Cardiac fibroblast (primary cell): ENCODE measurements at regions not wholly inside any gene's neighbourhood (a gene's known extent, or its start where the extent isn't known, plus 50 kb on each side); places are given as distances from the start of the nearest gene placed in this dataset.
A peak's percentile ranks its signal among the peaks of the same experiment; 100 is the strongest.

Experiments used
- DNase-seq, 2 donors: peaks; one replicate each; pipeline versions ENCODE4 v3.0.0 to v3.0.0-alpha.2; 2010; ENCODE audit warnings: low read depth in 2 of 2
- H3K4me3 ChIP-seq, 2 donors: replicated peaks in 1 of 2; 1 replicate in 1 of 2; 2 replicates in 1 of 2; pipeline ENCODE4 v1.5.1; 2011; ENCODE audit warnings: low read depth in 2 of 2, low read length in 2 of 2, mild to moderate bottlenecking in 2 of 2, moderate library complexity in 1 of 2
- TF ChIP-seq, protein P1 (sequence below): IDR thresholded peaks from one replicate; pipeline ENCODE4 v1.5.1; 2011; ENCODE audit warnings: low read depth, mild to moderate bottlenecking, low read length, inconsistent platforms

DNA sequence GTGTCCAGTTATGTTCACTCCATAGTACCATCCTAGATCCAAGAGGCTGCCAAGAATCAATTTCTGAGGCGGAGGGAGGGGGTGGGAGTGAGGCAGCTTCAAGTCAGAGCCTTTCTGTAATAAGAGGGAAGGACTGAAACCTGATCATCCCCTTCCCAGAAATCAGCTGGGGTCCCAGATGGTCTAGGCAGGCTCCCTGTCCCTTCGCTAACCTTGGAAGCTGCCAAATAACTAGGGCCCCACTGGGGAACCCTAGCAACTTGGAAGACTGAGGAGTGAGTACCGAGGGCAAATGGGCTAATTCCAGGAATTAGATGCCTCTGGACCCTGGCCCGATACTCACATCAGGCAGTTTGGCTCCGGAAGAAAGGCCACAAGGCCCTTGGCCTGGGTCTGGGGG is 113.3 kb downstream of the NAV1 start:
- TF ChIP-seq, protein P1, sequence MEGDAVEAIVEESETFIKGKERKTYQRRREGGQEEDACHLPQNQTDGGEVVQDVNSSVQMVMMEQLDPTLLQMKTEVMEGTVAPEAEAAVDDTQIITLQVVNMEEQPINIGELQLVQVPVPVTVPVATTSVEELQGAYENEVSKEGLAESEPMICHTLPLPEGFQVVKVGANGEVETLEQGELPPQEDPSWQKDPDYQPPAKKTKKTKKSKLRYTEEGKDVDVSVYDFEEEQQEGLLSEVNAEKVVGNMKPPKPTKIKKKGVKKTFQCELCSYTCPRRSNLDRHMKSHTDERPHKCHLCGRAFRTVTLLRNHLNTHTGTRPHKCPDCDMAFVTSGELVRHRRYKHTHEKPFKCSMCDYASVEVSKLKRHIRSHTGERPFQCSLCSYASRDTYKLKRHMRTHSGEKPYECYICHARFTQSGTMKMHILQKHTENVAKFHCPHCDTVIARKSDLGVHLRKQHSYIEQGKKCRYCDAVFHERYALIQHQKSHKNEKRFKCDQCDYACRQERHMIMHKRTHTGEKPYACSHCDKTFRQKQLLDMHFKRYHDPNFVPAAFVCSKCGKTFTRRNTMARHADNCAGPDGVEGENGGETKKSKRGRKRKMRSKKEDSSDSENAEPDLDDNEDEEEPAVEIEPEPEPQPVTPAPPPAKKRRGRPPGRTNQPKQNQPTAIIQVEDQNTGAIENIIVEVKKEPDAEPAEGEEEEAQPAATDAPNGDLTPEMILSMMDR, result no peak
- no peak overlapping the region for H3K4me3 ChIP-seq
- no peak for DNase-seq

DNA sequence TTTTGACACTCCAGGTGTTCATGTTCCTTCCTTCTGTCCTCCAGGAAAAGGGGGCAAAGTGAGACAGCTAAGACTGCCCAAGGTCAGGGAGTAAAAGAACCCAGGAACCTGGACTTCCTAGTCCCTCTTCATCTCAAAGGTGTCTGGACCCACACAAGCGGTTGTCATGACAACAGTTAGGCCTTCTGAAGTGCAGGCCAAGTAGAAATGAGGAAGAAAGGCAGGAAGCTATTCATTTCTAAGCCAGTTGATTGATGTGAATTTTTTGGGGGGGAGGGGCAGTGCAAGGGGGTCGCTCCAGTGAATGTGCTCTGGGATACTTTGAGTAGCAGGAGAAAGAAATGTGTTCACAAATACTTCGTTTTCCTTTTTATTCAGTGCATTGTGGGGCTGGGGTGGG is 114.3 kb downstream of the NAV1 start:
- DNase-seq, result no peak
- TF ChIP-seq, protein P1, result no peak
- no peak overlapping the region for H3K4me3 ChIP-seq

DNA sequence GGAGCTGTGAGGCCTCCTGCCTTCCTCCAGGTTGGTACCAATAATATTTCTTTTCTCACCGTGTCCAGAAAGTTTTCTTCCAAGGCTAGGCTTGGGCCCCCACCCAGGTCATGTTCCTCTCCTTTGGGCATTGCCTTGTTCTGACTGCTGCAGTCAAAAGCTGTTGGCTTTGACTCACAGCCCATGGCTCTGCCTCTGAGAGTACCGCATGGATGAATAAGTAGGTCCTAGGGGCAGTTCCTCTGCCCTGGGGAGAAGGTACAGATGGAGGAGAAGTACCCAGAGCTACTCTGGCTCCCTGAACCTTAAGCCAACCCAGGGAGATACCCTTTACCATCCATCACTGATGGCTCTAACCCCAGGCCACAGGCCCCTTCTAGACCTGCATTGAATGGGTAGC is 115.0 kb downstream of the NAV1 start:
- DNase-seq, result no peak
- TF ChIP-seq, protein P1, result no peak
- no peak overlapping the region for H3K4me3 ChIP-seq

DNA sequence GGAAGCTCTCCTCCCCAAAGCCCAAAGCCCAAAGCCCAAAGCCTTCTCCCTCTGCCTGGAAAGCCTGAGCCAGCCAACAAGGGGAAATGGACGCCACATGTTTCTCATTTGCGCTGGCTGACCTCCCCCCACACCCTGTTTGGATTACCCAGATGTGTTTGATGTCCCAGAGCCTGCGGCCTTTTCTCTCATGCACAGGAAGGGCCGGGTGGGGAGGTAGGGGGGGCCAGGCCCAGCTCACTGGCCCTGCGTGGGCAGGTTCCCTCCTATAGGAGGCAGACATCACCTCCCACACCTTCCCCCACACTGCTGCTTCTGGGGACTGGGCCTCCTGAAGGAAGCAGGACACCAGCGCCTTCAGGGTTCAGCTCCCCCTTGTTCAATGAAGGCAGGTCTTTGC is 116.3 kb downstream of the NAV1 start:
- peak; percentile 54 to 63 for DNase-seq
- TF ChIP-seq, protein P1, result peak; percentile 14
- no peak overlapping the region for H3K4me3 ChIP-seq

DNA sequence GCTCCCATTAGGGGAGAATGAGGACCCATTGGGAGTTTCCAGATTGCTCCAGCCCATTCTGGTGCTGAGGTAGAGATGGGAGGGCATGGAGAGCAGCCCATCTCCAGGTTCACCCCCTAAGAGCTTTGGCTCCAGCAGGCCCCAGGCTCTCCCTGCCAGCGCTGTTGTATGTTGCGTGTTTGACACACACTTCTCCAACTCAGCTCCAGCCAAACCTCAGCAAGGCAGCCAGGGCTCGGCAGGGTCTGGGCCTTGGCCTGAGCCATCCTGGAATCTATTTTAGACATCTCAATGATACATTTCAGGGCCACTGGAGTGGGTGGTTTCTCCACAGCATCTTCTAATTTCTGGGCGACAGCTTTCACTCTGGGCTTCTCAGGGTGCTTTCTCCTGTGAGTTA is 117.0 kb downstream of the NAV1 start:
- DNase-seq, result no peak
- TF ChIP-seq, protein P1, result no peak
- H3K4me3 ChIP-seq, result no peak overlapping the region

DNA sequence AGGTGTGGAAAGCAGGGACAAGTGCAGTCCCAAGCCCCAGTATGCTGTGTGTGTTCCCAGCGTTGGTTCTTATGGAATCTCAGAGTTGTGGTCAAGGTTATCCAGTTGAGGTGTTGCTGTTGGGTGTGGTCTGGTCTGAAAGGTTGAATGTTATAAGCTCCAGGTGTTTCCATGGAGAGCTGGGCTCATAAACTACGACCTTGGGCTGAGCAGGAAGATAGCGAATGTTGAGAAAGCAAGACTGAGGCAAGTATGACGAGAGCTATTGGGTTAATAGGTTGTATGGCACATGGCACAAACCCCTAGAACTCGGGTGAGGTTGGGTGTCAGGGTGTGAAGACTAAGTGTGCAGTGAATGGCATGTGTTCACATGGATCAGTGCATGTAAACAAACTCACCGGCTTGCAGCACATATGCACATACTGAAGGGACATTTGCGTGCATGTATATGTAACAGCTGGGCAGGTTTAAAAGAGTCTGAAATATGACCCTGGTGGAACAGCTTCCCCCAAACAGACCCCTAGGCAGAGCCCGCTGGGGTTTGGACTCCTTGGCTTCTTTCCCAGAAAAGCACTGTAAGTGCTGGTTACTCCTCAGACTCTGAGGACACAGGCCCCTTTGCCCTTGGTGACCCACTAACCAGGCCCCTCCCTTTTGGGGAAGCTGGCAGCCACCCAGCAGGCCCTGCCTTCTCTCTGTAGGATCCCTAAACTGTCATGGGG is 117.5 kb downstream of the NAV1 start:
- TF ChIP-seq, protein P1, result no peak
- DNase-seq, result peak; percentile 48 to 65
- no peak overlapping the region for H3K4me3 ChIP-seq

DNA sequence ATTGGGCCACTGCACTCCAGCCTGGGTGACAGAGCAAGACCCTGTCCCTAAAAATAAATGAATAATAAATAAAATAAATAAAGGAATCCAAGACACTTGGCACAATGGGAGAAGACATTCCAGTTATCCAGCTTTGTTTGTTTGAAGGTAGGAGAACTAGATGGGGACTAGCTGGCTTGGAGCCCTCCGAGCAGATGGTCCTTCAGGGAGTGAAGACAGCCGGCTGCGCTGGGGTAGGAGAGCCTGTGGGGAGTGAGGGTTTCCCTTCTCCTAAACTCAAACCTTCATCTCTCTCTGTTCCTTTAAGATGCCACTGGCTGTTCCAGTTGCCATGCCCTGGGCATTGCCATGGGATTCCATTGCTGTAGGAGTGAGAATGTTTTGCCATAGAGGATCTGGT is 120.6 kb downstream of the NAV1 start:
- H3K4me3 ChIP-seq, result no peak overlapping the region
- DNase-seq, result no peak
- TF ChIP-seq, protein P1, result no peak
